Activated CD8-positive, alpha-beta T cell treated with anti-CD3 and anti-CD28 coated beads for 36 hours (primary cell): ENCODE measurements at regions not wholly inside any gene's neighbourhood (a gene's known extent, or its start where the extent isn't known, plus 50 kb on each side); places are given as distances from the start of the nearest gene placed in this dataset.

Experiments
- ATAC-seq: fragments of 200-7000 bp; cut with Tn5 transposase; one replicate; pipeline ENCODE4 v1.10.0; 2021; ENCODE audit warnings: mild to moderate bottlenecking, moderate library complexity
- CTCF ChIA-PET: fragments of 350-600 bp; sonication (Branson Sonifier 250); formaldehyde crosslinking; loops from one replicate; lab custom pipeline; 2021; ENCODE audit warnings: antibody characterized with exemption; lab: Charles Lee
- POLR2A ChIA-PET: fragments of 350-600 bp; sonication (Branson Sonifier 250); formaldehyde crosslinking; loops from one replicate; lab custom pipeline; 2021; ENCODE audit warnings: antibody characterized with exemption; lab: Charles Lee
- DNase-seq: peaks from one replicate; pipeline ENCODE4 v3.0.0-alpha.2; 2020
- H3K27ac Mint-ChIP-seq: one replicate; pipeline ENCODE4 v1.8.0; 2021; ENCODE audit warnings: mild to moderate bottlenecking, mixed read lengths
- H3K27me3 Mint-ChIP-seq: one replicate; pipeline ENCODE4 v1.8.0; 2021; ENCODE audit warnings: mixed read lengths
- H3K36me3 Mint-ChIP-seq: one replicate; pipeline ENCODE4 v1.8.0; 2021; ENCODE audit warnings: low read depth, mixed read lengths
- H3K4me1 Mint-ChIP-seq: one replicate; pipeline ENCODE4 v1.8.0; 2021; ENCODE audit warnings: low read depth, mixed read lengths
- H3K4me3 Mint-ChIP-seq: one replicate; pipeline ENCODE4 v1.8.0; 2021; ENCODE audit warnings: mild to moderate bottlenecking, moderate library complexity, mixed read lengths
- H3K9me3 Mint-ChIP-seq: one replicate; pipeline ENCODE4 v1.8.0; 2021; ENCODE audit warnings: mixed read lengths
- intact Hi-C: fragments of 100-400 bp; cut with micrococcal nuclease; formaldehyde crosslinking; loops from one replicate; pipeline ENCODE4 v1.10.0; 2022
- TF ChIP-seq, protein P1 (sequence below): fragments of 200-600 bp; IDR thresholded peaks from one replicate; pipeline ENCODE4 v1.8.0; 2022; ENCODE audit warnings: antibody characterized with exemption, mild to moderate bottlenecking

GRCh38 chr3:176362191-176362731 lies 835.0 kb downstream of the TBL1XR1 start:
- no peak for DNase-seq
- H3K27ac Mint-ChIP-seq: no peak overlapping the region
- ChIA-PET POLR2A (no interaction called here), CTCF (no interaction called here)
- H3K4me1 Mint-ChIP-seq: no peaks in the 10 kb centered on the region
- no peak for ATAC-seq
- H3K36me3 Mint-ChIP-seq: no peaks in the 10 kb centered on the region
- H3K27me3 Mint-ChIP-seq: no peaks in the 10 kb centered on the region
- H3K9me3 Mint-ChIP-seq: peaks cover 5% of the 10 kb centered on the region
- intact Hi-C loops: no loop called here
- H3K4me3 Mint-ChIP-seq: no peak overlapping the region
- TF ChIP-seq, protein P1, sequence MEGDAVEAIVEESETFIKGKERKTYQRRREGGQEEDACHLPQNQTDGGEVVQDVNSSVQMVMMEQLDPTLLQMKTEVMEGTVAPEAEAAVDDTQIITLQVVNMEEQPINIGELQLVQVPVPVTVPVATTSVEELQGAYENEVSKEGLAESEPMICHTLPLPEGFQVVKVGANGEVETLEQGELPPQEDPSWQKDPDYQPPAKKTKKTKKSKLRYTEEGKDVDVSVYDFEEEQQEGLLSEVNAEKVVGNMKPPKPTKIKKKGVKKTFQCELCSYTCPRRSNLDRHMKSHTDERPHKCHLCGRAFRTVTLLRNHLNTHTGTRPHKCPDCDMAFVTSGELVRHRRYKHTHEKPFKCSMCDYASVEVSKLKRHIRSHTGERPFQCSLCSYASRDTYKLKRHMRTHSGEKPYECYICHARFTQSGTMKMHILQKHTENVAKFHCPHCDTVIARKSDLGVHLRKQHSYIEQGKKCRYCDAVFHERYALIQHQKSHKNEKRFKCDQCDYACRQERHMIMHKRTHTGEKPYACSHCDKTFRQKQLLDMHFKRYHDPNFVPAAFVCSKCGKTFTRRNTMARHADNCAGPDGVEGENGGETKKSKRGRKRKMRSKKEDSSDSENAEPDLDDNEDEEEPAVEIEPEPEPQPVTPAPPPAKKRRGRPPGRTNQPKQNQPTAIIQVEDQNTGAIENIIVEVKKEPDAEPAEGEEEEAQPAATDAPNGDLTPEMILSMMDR: no peak

- intact Hi-C loops: no loop called here
- Mint-ChIP-seq H3K27ac (no peak overlapping the region), H3K27me3 (no peaks in the 10 kb centered on the region), H3K9me3 (peaks cover 5% of the 10 kb centered on the region), H3K4me3 (no peak overlapping the region), H3K4me1 (no peaks in the 10 kb centered on the region), H3K36me3 (no peaks in the 10 kb centered on the region)
- ATAC-seq (no peak), DNase-seq (no peak)
- CTCF ChIA-PET: no interaction called here
- POLR2A ChIA-PET: no interaction called here
- TF ChIP-seq, protein P1: no peak
Measured at GRCh38 chr3:176359211-176359610, 838.1 kb downstream of the TBL1XR1 start.

DNA sequence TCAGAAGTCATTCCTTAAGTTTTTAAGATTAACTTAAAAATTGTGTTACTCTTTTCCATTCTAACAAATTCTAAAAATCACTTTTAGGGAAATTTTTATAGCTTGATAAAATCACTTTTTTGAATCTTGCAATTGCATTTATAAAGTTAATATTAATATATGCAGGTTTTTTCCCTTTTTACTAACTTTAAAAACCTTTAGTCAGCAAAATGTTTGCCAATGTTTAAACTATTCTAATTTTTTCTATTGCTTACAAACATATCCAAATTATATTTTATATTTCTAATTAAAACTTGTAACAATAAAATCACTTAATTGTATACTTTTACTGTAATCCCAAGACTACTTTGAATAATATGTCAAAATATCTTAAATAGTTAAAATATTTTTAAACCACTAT lies 839.4 kb downstream of the TBL1XR1 start:
- no peak for ATAC-seq
- TF ChIP-seq, protein P1: no peak
- ChIA-PET POLR2A (no interaction called here), CTCF (no interaction called here)
- H3K36me3 Mint-ChIP-seq: no peaks in the 10 kb centered on the region
- no peak for DNase-seq
- H3K4me1 Mint-ChIP-seq: no peaks in the 10 kb centered on the region
- no peaks in the 10 kb centered on the region for H3K27me3 Mint-ChIP-seq
- H3K27ac Mint-ChIP-seq: no peak overlapping the region
- peaks cover 6% of the 10 kb centered on the region for H3K9me3 Mint-ChIP-seq
- intact Hi-C loops: no loop called here
- no peak overlapping the region for H3K4me3 Mint-ChIP-seq

DNA sequence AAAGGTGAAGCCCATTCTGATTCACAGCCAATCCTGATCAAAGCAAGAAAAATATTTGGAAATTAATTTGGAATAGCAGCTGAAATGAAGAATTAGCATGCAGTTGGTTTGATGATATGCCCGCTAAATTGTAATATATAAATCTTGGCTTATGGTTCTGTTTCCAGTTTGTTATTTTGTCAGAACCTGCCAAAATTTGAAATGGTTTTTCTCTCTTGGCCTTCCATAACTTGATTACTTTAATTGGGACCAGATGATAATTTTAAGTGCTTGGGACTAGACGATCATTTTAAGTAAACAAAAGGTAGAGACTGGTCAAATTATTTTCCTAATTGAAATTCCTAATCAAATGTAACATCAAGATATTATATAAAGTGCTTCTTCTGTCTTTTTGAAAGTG lies 842.4 kb downstream of the TBL1XR1 start:
- POLR2A ChIA-PET: no interaction called here
- H3K27me3 Mint-ChIP-seq: no peaks in the 10 kb centered on the region

DNA sequence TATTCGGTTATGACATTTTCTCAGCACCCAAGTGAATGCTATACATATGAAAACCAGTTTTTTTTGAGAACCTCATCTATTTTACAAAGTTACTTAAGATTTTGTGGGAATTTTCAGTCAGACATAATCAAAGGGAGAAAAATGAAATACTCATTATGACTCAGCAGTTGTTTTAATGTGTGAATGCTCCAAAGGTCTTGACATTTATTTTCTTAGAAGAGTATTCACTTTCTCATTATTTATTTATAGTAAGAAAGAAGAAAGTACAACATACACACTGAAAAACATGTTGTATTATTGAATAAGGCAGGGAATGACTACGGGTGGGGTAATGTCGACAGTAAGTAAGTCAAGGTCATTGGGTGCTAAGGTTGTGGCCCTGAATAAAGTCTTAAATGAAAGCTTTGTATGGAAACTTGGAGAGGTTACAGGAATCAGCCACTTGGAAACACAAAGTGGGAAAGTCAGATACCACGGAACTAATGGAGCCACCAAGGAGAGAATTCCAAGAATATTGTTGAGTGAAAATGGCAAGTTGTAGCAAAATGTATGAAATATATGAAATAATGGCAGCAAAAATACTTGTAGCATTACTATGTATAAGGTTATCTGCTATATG lies 844.5 kb downstream of the TBL1XR1 start:
- H3K36me3 Mint-ChIP-seq: no peaks in the 10 kb centered on the region
- ATAC-seq (no peak), DNase-seq (no peak)
- H3K4me3 Mint-ChIP-seq: no peak overlapping the region
- intact Hi-C loops: no loop called here
- H3K27me3 Mint-ChIP-seq: no peaks in the 10 kb centered on the region
- no peaks in the 10 kb centered on the region for H3K4me1 Mint-ChIP-seq
- TF ChIP-seq, protein P1: no peak
- no peak overlapping the region for H3K27ac Mint-ChIP-seq
- CTCF ChIA-PET: no interaction called here
- peaks cover 10% of the 10 kb centered on the region for H3K9me3 Mint-ChIP-seq
- POLR2A ChIA-PET: no interaction called here

More for the DNA sequence above, 842.4 kb downstream of the TBL1XR1 start:
- ATAC-seq: no peak
- no peaks in the 10 kb centered on the region for H3K4me1 Mint-ChIP-seq
- intact Hi-C loops: no loop called here
- H3K4me3 Mint-ChIP-seq: no peak overlapping the region
- H3K9me3 Mint-ChIP-seq: peaks cover 7% of the 10 kb centered on the region
- H3K36me3 Mint-ChIP-seq: no peaks in the 10 kb centered on the region
- H3K27ac Mint-ChIP-seq: no peak overlapping the region
- DNase-seq: no peak
- CTCF ChIA-PET: no interaction called here
- TF ChIP-seq, protein P1: no peak
